Stimulated activated naive CD8-positive, alpha-beta T cell treated with anti-CD3 and anti-CD28 coated beads, Interleukin-15, amount 100 ng/mL, for 72 hours (primary cell): ENCODE measurements at regions not wholly inside any gene's neighbourhood (a gene's known extent, or its start where the extent isn't known, plus 50 kb on each side); places are given as distances from the start of the nearest gene placed in this dataset.
"Not testable (repeated sequence)": the region's sequence is repeated elsewhere in the genome, so short reads cannot be mapped to it uniquely, and the experiment has no call there.

ENCODE experiments used
- ATAC-seq: fragments of 150-1000 bp; cut with Tn5 transposase; 2 replicates; pipeline ENCODE4 v1.10.0; 2021; ENCODE audit warnings: mild to moderate bottlenecking, moderate library complexity
- DNase-seq, 2 donors: peaks; one replicate each; pipeline ENCODE4 v3.0.0; 2021 to 2022
- H3K27ac Mint-ChIP-seq, 2 donors: one replicate each; pipeline ENCODE4 v1.8.0; 2022; ENCODE audit warnings: mild to moderate bottlenecking in 2 of 2, mixed read lengths in 2 of 2, moderate library complexity in 2 of 2
- H3K27me3 Mint-ChIP-seq: one replicate; pipeline ENCODE4 v1.8.0; 2022; ENCODE audit warnings: mixed read lengths
- H3K4me1 Mint-ChIP-seq: one replicate; pipeline ENCODE4 v1.8.0; 2022; ENCODE audit warnings: mild to moderate bottlenecking, mixed read lengths
- H3K4me3 Mint-ChIP-seq, 2 donors: one replicate each; pipeline ENCODE4 v1.8.0; 2022; ENCODE audit warnings: mild to moderate bottlenecking in 2 of 2, mixed read lengths in 2 of 2, moderate library complexity in 1 of 2
- H3K9me3 Mint-ChIP-seq, 2 donors: one replicate each; pipeline ENCODE4 v1.8.0; 2022; ENCODE audit warnings: mixed read lengths in 2 of 2

- no peak for DNase-seq
- no peak overlapping the region for H3K27ac Mint-ChIP-seq
- ATAC-seq: no peak
- H3K4me1 Mint-ChIP-seq: no peaks in the 10 kb centered on the region
- peaks cover 0 to 4% of the 10 kb centered on the region in 2 donors for H3K9me3 Mint-ChIP-seq
- no peaks in the 10 kb centered on the region for H3K27me3 Mint-ChIP-seq
- no peak overlapping the region for H3K4me3 Mint-ChIP-seq
Measured at GRCh38 chr5:92332039-92332438, 948.9 kb upstream of the ARRDC3 start.

GRCh38 chr5:92330365-92330764 is 947.2 kb upstream of the ARRDC3 start:
- ATAC-seq (no peak), DNase-seq (no peak)
- Mint-ChIP-seq H3K9me3 (no peaks in the 10 kb centered on the region), H3K27ac (no peak overlapping the region), H3K4me1 (no peaks in the 10 kb centered on the region), H3K4me3 (no peak overlapping the region), H3K27me3 (no peaks in the 10 kb centered on the region)

- Mint-ChIP-seq H3K27ac (no peak overlapping the region), H3K27me3 (no peaks in the 10 kb centered on the region), H3K9me3 (no peaks in the 10 kb centered on the region), H3K4me3 (no peak overlapping the region), H3K4me1 (no peaks in the 10 kb centered on the region)
- DNase-seq: no peak
- no peak for ATAC-seq
Measured at GRCh38 chr5:92329759-92330158, 946.6 kb upstream of the ARRDC3 start.

GRCh38 chr5:92328584-92329259 is 945.6 kb upstream of the ARRDC3 start:
- Mint-ChIP-seq H3K27me3 (no peaks in the 10 kb centered on the region), H3K4me1 (no peaks in the 10 kb centered on the region), H3K9me3 (no peaks in the 10 kb centered on the region), H3K4me3 (no peak overlapping the region), H3K27ac (no peak overlapping the region)
- ATAC-seq: no peak
- no peak for DNase-seq

DNA sequence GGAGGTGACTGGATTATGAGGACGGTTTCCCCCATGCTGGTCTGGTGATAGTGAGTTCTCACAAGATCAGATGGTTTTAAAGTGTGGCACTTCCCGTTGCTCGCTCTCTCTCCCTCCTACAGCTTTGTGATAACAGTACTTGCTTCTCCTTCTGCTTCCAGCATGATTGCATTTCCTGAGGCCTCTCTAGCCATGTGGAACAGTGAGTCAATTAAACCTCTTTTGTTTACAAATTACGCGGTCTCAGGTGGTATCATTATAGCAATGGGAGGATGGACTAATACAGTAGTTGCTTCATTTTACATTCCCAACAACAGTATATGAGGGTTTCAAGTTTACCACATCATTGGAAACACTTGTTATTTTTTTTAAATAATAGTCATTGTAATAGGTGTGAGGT is 937.3 kb upstream of the ARRDC3 start:
- no peak for ATAC-seq
- H3K4me1 Mint-ChIP-seq: no peaks in the 10 kb centered on the region
- no peaks in the 10 kb centered on the region for H3K27me3 Mint-ChIP-seq
- no peak overlapping the region for H3K4me3 Mint-ChIP-seq
- H3K27ac Mint-ChIP-seq: no peak overlapping the region
- no peak for DNase-seq
- peaks cover 0 to 7% of the 10 kb centered on the region in 2 donors for H3K9me3 Mint-ChIP-seq

GRCh38 chr5:92313385-92313784 is 930.3 kb upstream of the ARRDC3 start:
- H3K9me3 Mint-ChIP-seq: no peaks in the 10 kb centered on the region
- DNase-seq (no peak), ATAC-seq (no peak)
- no peaks in the 10 kb centered on the region for H3K27me3 Mint-ChIP-seq
- H3K4me3 Mint-ChIP-seq: no peak overlapping the region
- no peaks in the 10 kb centered on the region for H3K4me1 Mint-ChIP-seq
- no peak overlapping the region for H3K27ac Mint-ChIP-seq

DNA sequence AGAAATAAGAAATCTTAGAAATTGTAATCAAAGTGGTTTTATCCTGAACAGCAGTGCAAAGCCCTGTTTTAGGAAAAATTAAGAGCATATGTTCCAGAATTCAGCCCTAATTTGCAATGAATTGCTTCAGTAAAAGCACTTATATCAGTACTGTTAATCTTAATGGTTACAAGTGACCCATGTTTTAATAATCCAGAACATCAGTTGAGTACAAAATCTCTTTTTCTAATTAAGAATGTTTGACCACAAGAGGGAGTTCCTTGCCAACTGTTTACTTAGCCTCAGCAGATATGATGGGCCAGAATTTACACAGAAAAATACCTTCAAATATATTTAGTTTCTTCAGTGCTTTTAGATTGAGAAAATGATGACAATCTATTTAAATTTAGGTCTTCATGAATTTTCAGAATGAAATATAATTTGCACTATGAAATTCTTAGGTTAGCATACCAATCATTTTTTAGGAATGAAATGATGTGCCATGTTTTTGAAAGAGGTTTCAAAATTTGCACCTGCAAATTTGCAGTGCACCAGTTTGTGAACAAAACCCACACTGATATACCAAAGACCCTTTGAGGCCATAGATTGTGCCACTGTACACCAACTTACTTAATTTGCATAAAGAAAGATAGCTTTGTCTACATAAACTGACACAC is 926.3 kb upstream of the ARRDC3 start:
- H3K27ac Mint-ChIP-seq: no peak overlapping the region
- no peaks in the 10 kb centered on the region for H3K27me3 Mint-ChIP-seq
- ATAC-seq (no peak), DNase-seq (no peak)
- H3K4me1 Mint-ChIP-seq: no peaks in the 10 kb centered on the region
- H3K9me3 Mint-ChIP-seq: no peaks in the 10 kb centered on the region
- H3K4me3 Mint-ChIP-seq: no peak overlapping the region

DNA sequence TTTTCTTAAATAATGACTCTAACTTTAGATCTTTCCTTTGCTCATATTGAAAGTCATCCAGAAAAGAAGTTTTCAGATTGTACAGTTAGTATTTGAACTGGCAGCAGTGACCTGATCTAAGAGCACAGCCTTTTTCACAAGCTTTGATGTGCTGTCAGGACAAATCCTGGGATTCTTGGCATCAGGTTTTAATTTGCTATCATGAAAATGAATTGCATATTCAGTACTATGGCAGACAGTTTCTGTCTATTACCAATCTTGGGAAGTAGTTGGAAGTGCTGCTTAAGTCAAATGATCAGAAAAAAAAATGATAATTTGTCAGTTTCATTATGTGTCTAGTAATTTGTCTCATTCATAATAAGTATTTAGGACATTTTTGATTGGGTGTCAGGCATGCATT is 925.6 kb upstream of the ARRDC3 start:
- no peak overlapping the region for H3K27ac Mint-ChIP-seq
- H3K4me1 Mint-ChIP-seq: no peaks in the 10 kb centered on the region
- H3K9me3 Mint-ChIP-seq: no peaks in the 10 kb centered on the region
- H3K4me3 Mint-ChIP-seq: no peak overlapping the region
- no peaks in the 10 kb centered on the region for H3K27me3 Mint-ChIP-seq
- no peak for ATAC-seq
- DNase-seq: no peak

DNA sequence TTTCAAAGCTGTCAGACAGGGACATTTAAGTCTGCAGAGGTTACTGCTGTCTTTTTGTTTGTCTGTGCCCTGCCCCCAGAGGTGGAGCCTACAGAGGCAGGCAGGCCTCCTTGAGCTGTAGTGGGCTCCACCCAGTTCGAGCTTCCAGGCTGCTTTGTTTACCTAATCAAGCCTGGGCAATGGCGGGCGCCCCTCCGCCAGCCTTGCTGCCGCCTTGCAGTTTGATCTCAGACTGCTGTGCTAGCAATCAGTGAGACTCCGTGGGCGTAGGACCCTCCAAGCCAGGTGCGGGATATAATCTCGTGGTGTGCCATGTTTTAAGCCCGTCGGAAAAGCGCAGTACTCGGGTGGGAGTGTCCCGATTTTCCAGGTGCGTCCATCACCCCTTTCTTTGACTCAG is 919.2 kb upstream of the ARRDC3 start:
- not testable (repeated sequence) for H3K27me3 Mint-ChIP-seq, ATAC-seq, H3K9me3 Mint-ChIP-seq, H3K4me1 Mint-ChIP-seq, H3K27ac Mint-ChIP-seq, DNase-seq, H3K4me3 Mint-ChIP-seq

DNA sequence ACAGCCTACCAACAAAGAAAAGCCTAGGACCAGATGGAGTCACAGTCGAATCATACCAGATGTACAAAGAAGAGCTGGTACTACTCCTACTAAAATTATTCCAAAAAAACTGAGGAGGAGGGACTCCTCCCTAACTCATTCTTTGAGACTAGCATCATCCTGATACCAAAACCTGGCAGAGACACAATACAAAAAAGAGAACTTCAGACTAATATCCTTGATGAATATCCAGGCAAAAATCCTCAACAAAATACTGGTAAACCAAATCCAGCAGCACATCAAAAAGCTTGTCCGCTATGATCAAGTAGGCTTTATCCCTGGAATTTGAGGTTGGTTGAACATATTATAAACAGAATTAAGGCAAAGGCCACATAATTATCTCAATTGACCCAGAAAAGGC is 900.4 kb upstream of the ARRDC3 start:
- H3K4me3 Mint-ChIP-seq: no peak overlapping the region
- ATAC-seq (no peak), DNase-seq (no peak)
- H3K4me1 Mint-ChIP-seq: no peaks in the 10 kb centered on the region
- peaks cover 19 to 35% of the 10 kb centered on the region in 2 donors for H3K9me3 Mint-ChIP-seq
- no peaks in the 10 kb centered on the region for H3K27me3 Mint-ChIP-seq
- no peak overlapping the region for H3K27ac Mint-ChIP-seq

- not testable (repeated sequence) for ATAC-seq, H3K4me3 Mint-ChIP-seq, H3K27ac Mint-ChIP-seq, H3K27me3 Mint-ChIP-seq, H3K4me1 Mint-ChIP-seq, DNase-seq
- H3K9me3 Mint-ChIP-seq: peaks cover 16 to 40% of the 10 kb centered on the region in 2 donors
Measured at GRCh38 chr5:92271750-92272149, 888.6 kb upstream of the ARRDC3 start.

DNA sequence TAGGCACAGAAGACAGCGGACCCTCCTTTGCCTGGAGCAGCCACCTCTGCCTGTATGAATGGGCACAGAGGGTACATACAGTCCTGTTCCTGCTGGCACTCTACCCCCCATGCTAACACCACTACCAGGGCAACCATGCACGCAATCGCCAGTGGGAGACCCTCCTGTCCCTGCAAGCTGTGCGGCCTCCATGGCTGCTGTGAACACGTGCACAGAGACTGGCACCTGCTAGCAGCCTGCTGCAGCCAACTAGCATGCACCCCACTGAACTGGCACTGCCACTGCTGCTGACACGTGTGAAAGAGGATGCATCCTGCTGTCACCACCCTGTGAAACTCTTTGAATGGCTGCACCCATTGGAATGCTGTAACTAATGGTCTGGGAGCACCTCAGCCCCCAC is 885.2 kb upstream of the ARRDC3 start:
- H3K4me3 Mint-ChIP-seq: no peak overlapping the region

DNA sequence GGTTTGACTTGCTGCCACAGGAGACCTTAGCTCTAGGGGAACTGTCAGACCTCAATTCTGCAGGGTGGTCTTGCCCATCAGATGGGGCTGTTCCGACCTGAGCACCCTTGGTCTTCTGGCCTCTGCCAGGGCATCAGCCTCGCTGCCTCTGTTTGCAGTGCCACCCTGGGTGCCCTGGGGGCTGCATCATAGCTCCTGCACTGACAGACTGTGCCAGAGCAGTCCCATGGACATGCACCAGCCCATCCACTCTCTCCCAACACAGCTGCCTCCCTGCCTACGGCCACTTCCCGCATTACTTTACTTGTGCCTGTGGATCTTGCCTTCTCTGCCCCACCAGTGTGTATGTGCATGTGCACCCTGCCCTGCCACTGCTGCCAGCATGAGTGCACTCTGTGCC is 884.7 kb upstream of the ARRDC3 start:
- peak; percentile 33 for ATAC-seq
- H3K27ac Mint-ChIP-seq: no peak overlapping the region
- H3K27me3 Mint-ChIP-seq: no peaks in the 10 kb centered on the region

More for the DNA sequence above, 885.2 kb upstream of the ARRDC3 start:
- H3K4me1 Mint-ChIP-seq: no peaks in the 10 kb centered on the region
- no peak for DNase-seq
- H3K27me3 Mint-ChIP-seq: no peaks in the 10 kb centered on the region
- ATAC-seq: no peak
- peaks cover 8 to 24% of the 10 kb centered on the region in 2 donors for H3K9me3 Mint-ChIP-seq
- H3K27ac Mint-ChIP-seq: no peak overlapping the region

DNA sequence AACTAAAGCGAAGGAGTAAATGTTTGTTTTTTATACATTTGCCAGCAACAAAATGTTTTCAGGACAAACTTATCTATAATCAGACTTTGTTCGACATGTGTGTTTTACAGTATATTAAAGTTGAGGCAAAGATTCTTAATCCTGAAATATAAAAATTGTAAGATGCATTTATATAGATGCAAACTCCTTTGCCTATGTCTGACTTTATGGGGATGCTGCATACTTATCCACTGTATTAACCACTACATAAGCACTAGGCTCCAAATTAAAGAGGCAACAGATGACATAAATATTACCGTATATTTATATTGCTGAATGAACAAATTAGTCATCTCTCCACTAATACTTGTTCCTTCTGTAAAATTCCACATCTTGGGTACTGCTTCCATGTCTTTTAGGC is 882.7 kb upstream of the ARRDC3 start:
- H3K27me3 Mint-ChIP-seq: no peaks in the 10 kb centered on the region
- H3K27ac Mint-ChIP-seq: no peak overlapping the region
- no peaks in the 10 kb centered on the region for H3K4me1 Mint-ChIP-seq
- peaks cover 8 to 15% of the 10 kb centered on the region in 2 donors for H3K9me3 Mint-ChIP-seq
- H3K4me3 Mint-ChIP-seq: no peak overlapping the region
- ATAC-seq (no peak), DNase-seq (no peak)

More for the DNA sequence above, 884.7 kb upstream of the ARRDC3 start:
- Mint-ChIP-seq H3K4me3 (no peak overlapping the region), H3K9me3 (peaks cover 8 to 24% of the 10 kb centered on the region in 2 donors), H3K4me1 (no peaks in the 10 kb centered on the region)
- no peak for DNase-seq

GRCh38 chr5:92255605-92256004 is 872.5 kb upstream of the ARRDC3 start:
- not testable (repeated sequence) for ATAC-seq, H3K4me1 Mint-ChIP-seq, H3K27me3 Mint-ChIP-seq, H3K4me3 Mint-ChIP-seq, H3K27ac Mint-ChIP-seq, DNase-seq
- H3K9me3 Mint-ChIP-seq: peaks cover 10 to 22% of the 10 kb centered on the region in 2 donors

GRCh38 chr5:92248518-92248917 is 865.4 kb upstream of the ARRDC3 start:
- ATAC-seq (no peak), DNase-seq (no peak)
- H3K4me3 Mint-ChIP-seq: no peak overlapping the region
- H3K27ac Mint-ChIP-seq: no peak overlapping the region
- no peaks in the 10 kb centered on the region for H3K4me1 Mint-ChIP-seq
- no peaks in the 10 kb centered on the region for H3K27me3 Mint-ChIP-seq
- peaks cover 0 to 25% of the 10 kb centered on the region in 2 donors for H3K9me3 Mint-ChIP-seq

DNA sequence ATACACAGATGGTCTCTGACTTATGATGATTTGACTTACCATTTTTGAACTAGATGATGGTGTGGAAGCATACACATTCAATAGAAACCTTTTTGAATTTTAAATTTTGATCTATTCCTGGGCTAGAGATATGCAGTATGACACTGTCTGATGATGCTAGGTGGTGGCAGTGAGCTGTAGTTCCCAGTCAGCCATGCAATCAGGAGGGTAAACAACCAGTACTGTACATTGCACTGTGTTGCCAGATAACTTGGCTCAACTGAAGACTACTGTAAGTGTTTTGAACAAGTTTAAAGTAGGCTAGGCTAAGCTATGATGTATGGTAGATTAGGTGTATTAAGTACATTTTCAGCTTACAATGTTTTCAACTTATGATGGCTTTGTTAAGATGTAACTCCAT is 859.1 kb upstream of the ARRDC3 start:
- no peaks in the 10 kb centered on the region for H3K27me3 Mint-ChIP-seq
- DNase-seq (no peak), ATAC-seq (no peak)
- no peaks in the 10 kb centered on the region for H3K9me3 Mint-ChIP-seq
- H3K4me3 Mint-ChIP-seq: no peak overlapping the region
- no peak overlapping the region for H3K27ac Mint-ChIP-seq
- H3K4me1 Mint-ChIP-seq: no peaks in the 10 kb centered on the region
